Bronchial epithelial cell (primary cell): ENCODE measurements at regions not wholly inside any gene's neighbourhood (a gene's known extent, or its start where the extent isn't known, plus 50 kb on each side); places are given as distances from the start of the nearest gene placed in this dataset.
"Not testable (repeated sequence)": the region's sequence is repeated elsewhere in the genome, so short reads cannot be mapped to it uniquely, and the experiment has no call there.

Experiments
- DNase-seq: peaks from one replicate; pipeline ENCODE4 v3.0.0-alpha.2; 2010; ENCODE audit warnings: low read depth
- FAIRE-seq: peaks from 2 replicates; lab custom pipeline; 2011; peaks lifted over from hg19 to GRCh38; lab: Jason Lieb, UNC
- H3K27me3 ChIP-seq: 2 replicates; pipeline ENCODE4 v1.5.1; 2011; ENCODE audit warnings: low read length; ENCODE audit not compliant: control insufficient read depth, insufficient read depth
- H3K36me3 ChIP-seq: 2 replicates; pipeline ENCODE4 v1.5.1; 2011; ENCODE audit warnings: low read length; ENCODE audit not compliant: control insufficient read depth, insufficient read depth
- H3K4me3 ChIP-seq: 2 replicates; pipeline ENCODE4 v1.5.1; 2011; ENCODE audit warnings: mild to moderate bottlenecking, low read depth, low read length, control low read depth
- TF ChIP-seq, protein P1 (sequence below): IDR thresholded peaks from 2 replicates; pipeline ENCODE4 v1.5.1; 2011; ENCODE audit warnings: mild to moderate bottlenecking, moderate library complexity, low read length, control low read depth, inconsistent platforms; ENCODE audit not compliant: insufficient read depth, severe bottlenecking

DNA sequence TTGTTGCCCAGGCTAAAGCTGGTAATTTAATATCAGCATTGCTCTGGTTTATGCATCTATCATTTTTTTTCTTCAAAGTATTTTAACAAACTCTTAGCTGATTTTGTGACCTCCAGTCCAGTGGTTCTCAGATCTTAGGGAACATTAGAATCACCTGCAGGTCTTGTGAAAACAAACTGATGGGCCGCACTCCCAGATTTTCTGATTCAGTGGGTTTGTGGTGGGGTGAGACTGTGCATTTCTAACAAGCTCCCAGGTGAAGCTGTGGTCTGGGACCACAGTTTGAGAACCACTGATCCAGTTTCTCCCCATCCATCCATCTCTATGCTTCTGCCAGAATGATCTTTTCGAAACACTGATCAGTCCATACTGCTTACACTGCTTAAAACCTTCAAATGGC is 305.7 kb upstream of the USP24 start:
- Histone ChIP-seq H3K27me3 (peaks cover 2% of the 10 kb centered on the region), H3K4me3 (no peak overlapping the region), H3K36me3 (no peaks in the 10 kb centered on the region)
- TF ChIP-seq, protein P1, sequence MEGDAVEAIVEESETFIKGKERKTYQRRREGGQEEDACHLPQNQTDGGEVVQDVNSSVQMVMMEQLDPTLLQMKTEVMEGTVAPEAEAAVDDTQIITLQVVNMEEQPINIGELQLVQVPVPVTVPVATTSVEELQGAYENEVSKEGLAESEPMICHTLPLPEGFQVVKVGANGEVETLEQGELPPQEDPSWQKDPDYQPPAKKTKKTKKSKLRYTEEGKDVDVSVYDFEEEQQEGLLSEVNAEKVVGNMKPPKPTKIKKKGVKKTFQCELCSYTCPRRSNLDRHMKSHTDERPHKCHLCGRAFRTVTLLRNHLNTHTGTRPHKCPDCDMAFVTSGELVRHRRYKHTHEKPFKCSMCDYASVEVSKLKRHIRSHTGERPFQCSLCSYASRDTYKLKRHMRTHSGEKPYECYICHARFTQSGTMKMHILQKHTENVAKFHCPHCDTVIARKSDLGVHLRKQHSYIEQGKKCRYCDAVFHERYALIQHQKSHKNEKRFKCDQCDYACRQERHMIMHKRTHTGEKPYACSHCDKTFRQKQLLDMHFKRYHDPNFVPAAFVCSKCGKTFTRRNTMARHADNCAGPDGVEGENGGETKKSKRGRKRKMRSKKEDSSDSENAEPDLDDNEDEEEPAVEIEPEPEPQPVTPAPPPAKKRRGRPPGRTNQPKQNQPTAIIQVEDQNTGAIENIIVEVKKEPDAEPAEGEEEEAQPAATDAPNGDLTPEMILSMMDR, result no peak
- FAIRE-seq, result no peak
- no peak for DNase-seq

DNA sequence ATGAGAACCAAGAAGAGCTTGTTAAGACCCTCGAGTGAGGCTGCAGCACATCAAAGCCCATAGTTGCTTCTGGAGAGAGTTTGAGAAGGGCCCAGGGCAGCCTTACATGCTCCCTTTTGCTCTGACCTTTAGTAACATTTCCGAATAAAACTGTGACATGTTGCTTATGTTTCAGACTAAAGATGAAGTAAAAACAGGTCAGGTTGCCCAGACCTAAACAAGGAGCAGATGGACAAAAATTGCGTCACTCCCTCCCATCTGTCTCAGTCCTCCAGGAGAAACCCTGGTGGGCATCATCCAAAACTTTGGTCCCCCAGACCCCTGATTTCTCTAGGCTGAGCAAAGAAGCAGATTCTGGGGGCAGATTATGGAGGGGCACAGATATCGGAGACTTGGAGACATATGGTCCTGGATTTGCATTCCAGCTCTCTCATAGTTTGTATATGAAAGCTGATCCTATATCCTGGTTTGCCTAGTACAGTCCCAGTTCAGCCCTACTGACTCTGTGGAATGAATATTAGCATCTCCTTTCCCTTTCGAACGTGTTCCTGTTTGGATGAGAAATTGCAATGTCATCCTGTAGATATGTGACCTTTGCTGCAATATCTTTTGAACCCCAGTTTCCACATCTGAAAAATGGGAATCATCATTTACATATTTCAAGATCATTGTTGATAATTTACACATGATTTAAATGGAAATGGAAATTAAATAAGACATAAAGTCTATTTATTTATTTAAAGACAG is 304.9 kb upstream of the USP24 start:
- FAIRE-seq (no peak), DNase-seq (no peak)
- Histone ChIP-seq H3K36me3 (no peaks in the 10 kb centered on the region), H3K4me3 (no peak overlapping the region), H3K27me3 (peaks cover 2% of the 10 kb centered on the region)
- TF ChIP-seq, protein P1, result no peak

GRCh38 chr1:55519276-55519675 is 304.1 kb upstream of the USP24 start:
- no peak overlapping the region for H3K4me3 ChIP-seq
- TF ChIP-seq, protein P1, result no peak
- DNase-seq, result no peak
- FAIRE-seq, result no peak
- no peaks in the 10 kb centered on the region for H3K36me3 ChIP-seq
- H3K27me3 ChIP-seq, result peaks cover 2% of the 10 kb centered on the region

- TF ChIP-seq, protein P1, result no peak
- Histone ChIP-seq H3K4me3 (no peak overlapping the region), H3K36me3 (no peaks in the 10 kb centered on the region), H3K27me3 (no peaks in the 10 kb centered on the region)
- no peak for FAIRE-seq
- DNase-seq, result no peak
These were observed 301.9 kb upstream of the USP24 start for GRCh38 chr1:55517036-55517435.

DNA sequence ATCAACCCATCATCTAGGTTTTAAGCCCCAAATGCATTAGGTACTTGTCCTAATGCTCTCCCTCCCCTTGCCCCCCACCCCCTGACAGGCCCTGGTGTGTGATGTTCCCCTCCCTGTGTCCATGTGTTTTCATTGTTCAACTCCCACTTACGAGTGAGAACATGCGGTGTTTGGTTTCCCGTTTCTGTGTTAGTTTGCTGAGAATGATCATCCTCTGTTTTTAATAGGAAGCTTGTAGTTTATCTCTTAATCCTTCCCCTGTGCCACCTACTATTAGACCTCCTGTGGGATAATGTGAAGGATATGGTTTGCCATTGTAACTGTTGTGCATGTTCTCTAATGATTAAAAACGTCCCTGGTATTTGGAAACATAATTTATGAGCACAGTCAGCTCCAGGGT is 299.4 kb upstream of the USP24 start:
- H3K27me3 ChIP-seq, H3K4me3 ChIP-seq, DNase-seq, FAIRE-seq, H3K36me3 ChIP-seq: not testable (repeated sequence)

DNA sequence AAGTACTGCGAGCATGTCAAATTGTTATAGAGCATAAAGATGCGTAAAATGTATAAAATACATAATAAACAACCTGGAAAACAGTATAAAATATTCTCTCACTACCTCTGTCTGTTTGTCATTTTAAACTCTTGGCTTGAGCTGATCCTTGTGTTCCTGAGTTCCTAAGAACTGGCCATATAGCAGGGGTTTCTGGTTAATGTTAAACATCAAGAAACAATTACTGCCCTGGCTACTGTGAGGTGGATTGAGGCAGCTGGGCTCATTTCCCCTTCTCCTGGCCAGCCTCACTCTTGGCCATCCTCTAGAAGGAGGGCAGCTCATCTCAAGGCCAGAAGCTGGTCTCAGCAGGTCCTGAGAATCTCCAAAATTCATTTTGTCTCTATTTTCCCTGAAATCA is 297.3 kb upstream of the USP24 start:
- DNase-seq, result no peak
- no peaks in the 10 kb centered on the region for H3K36me3 ChIP-seq
- no peak overlapping the region for H3K4me3 ChIP-seq
- no peaks in the 10 kb centered on the region for H3K27me3 ChIP-seq
- TF ChIP-seq, protein P1, result no peak
- FAIRE-seq, result no peak
